MM.1S (cell line): ENCODE measurements at regions not wholly inside any gene's neighbourhood (a gene's known extent, or its start where the extent isn't known, plus 50 kb on each side); places are given as distances from the start of the nearest gene placed in this dataset.

Experiments
- CTCF ChIP-seq: fragments of 300-600 bp; sonication (generic); IDR thresholded peaks from 2 replicates; pipeline ENCODE4 v1.5.1; 2016; ENCODE audit warnings: antibody characterized with exemption, low read length, mixed read lengths
- EZH2 ChIP-seq: fragments of 300-600 bp; sonication (generic); optimal IDR thresholded peaks from 2 replicates; pipeline ENCODE3; 2017; ENCODE audit warnings: low read depth, mild to moderate bottlenecking, antibody characterized with exemption, low read length, mixed read lengths

- TF ChIP-seq CTCF (no peak), EZH2 (no peak)
Observed at GRCh38 chr9:96088510-96088909, 213.0 kb downstream of the ERCC6L2 start.
